HEK293 (cell line): ENCODE measurements at regions not wholly inside any gene's neighbourhood (a gene's known extent, or its start where the extent isn't known, plus 50 kb on each side); places are given as distances from the start of the nearest gene placed in this dataset.

Source experiments
- CTCF ChIA-PET: fragments of 350-600 bp; formaldehyde crosslinking; extraction: SDS; loops from one replicate; lab custom pipeline; 2021; ENCODE audit warnings: antibody characterized with exemption; lab: Yijun Ruan, JAX
- POLR2A ChIA-PET: fragments of 300-600 bp; formaldehyde crosslinking; extraction: SDS; loops from one replicate; lab custom pipeline; 2020; ENCODE audit warnings: antibody characterized with exemption, inconsistent platforms; lab: Yijun Ruan, JAX
- H3K27ac ChIP-seq: fragments of 200-500 bp; sonication (Bioruptor generic); 2 replicates; pipeline ENCODE4 v1.5.1; 2014; ENCODE audit warnings: low read depth, low read length, control low read depth, inconsistent platforms; ENCODE audit errors: extremely low read depth
- H3K36me3 ChIP-seq, 2 experiments: fragments of 200-500 bp in 1 of 2; sonication (Bioruptor generic) in 1 of 2; 1 replicate in 1 of 2; 2 replicates in 1 of 2; pipeline ENCODE4 v1.5.1; 2014 to 2017; ENCODE audit warnings: inconsistent platforms in 2 of 2, low read length in 2 of 2; ENCODE audit not compliant: control insufficient read depth in 2 of 2, insufficient read depth in 1 of 2
- H3K4me1 ChIP-seq: fragments of 200-500 bp; sonication (Bioruptor generic); 2 replicates; pipeline ENCODE4 v1.5.1; 2014; ENCODE audit warnings: mild to moderate bottlenecking, low read length, inconsistent platforms; ENCODE audit not compliant: control insufficient read depth, insufficient read depth
- H3K4me3 ChIP-seq: 2 replicates; pipeline ENCODE4 v1.5.1; 2011; ENCODE audit warnings: low read depth, mild to moderate bottlenecking, control low read depth, low read length, moderate library complexity
- H3K9me3 ChIP-seq: fragments of 200-500 bp; sonication (Bioruptor generic); 2 replicates; pipeline ENCODE4 v1.5.1; 2014; ENCODE audit warnings: low read depth, low read length, inconsistent platforms; ENCODE audit not compliant: control insufficient read depth, insufficient read depth
- ATF2 ChIP-seq: fragments of 450-650 bp; formaldehyde crosslinking; IDR thresholded peaks from 2 replicates; pipeline ENCODE4 v1.5.1; 2016; ENCODE audit warnings: missing biosample characterization, missing genetic modification characterization, low read depth
- MYNN ChIP-seq: fragments of 450-650 bp; formaldehyde crosslinking; IDR thresholded peaks from 2 replicates; pipeline ENCODE4 v1.5.1; 2016; ENCODE audit warnings: missing biosample characterization, missing genetic modification characterization, borderline replicate concordance
- PRDM2 ChIP-seq: fragments of 450-650 bp; formaldehyde crosslinking; IDR thresholded peaks from 2 replicates; pipeline ENCODE4 v1.5.1; 2016; ENCODE audit warnings: missing biosample characterization, missing genetic modification characterization, borderline replicate concordance
- SETDB1 ChIP-seq: IDR thresholded peaks from one replicate; pipeline ENCODE4 v1.6.1; 2017; ENCODE audit warnings: mild to moderate bottlenecking, low read length, moderate library complexity, mixed read lengths; ENCODE audit not compliant: insufficient read length
- SP7 ChIP-seq: fragments of 450-650 bp; formaldehyde crosslinking; IDR thresholded peaks from 2 replicates; pipeline ENCODE4 v1.5.1; 2016; ENCODE audit warnings: missing biosample characterization, missing genetic modification characterization
- ZBTB1 ChIP-seq: fragments of 450-650 bp; formaldehyde crosslinking; IDR thresholded peaks from 2 replicates; pipeline ENCODE4 v1.5.1; 2016; ENCODE audit warnings: missing biosample characterization, missing genetic modification characterization
- ZBTB10 ChIP-seq: fragments of 450-650 bp; formaldehyde crosslinking; IDR thresholded peaks from 2 replicates; pipeline ENCODE4 v1.5.1; 2016; ENCODE audit warnings: missing biosample characterization, missing genetic modification characterization
- ZFP37 ChIP-seq: fragments of 450-650 bp; formaldehyde crosslinking; IDR thresholded peaks from 2 replicates; pipeline ENCODE4 v1.5.1; 2016; ENCODE audit warnings: missing biosample characterization, missing genetic modification characterization
- ZNF202 ChIP-seq: fragments of 450-650 bp; formaldehyde crosslinking; IDR thresholded peaks from 2 replicates; pipeline ENCODE4 v1.5.1; 2016; ENCODE audit warnings: missing biosample characterization, missing genetic modification characterization, borderline replicate concordance
- ZNF214 ChIP-seq: fragments of 450-650 bp; formaldehyde crosslinking; IDR thresholded peaks from 2 replicates; pipeline ENCODE4 v1.5.1; 2017; ENCODE audit warnings: missing biosample characterization, mild to moderate bottlenecking, missing genetic modification characterization, borderline replicate concordance
- ZNF24 ChIP-seq: fragments of 450-650 bp; formaldehyde crosslinking; IDR thresholded peaks from 2 replicates; pipeline ENCODE4 v1.5.1; 2016; ENCODE audit warnings: missing biosample characterization, missing genetic modification characterization
- ZNF354C ChIP-seq: fragments of 450-650 bp; formaldehyde crosslinking; IDR thresholded peaks from 2 replicates; pipeline ENCODE4 v1.5.1; 2016; ENCODE audit warnings: missing biosample characterization, missing genetic modification characterization, low read depth, borderline replicate concordance
- ZNF555 ChIP-seq: fragments of 450-650 bp; formaldehyde crosslinking; conservative IDR thresholded peaks from 2 replicates; pipeline ENCODE4 v1.5.1; 2017; ENCODE audit warnings: missing biosample characterization, mild to moderate bottlenecking, missing genetic modification characterization, inconsistent platforms
- ZNF561 ChIP-seq: fragments of 450-650 bp; IDR thresholded peaks from 2 replicates; pipeline ENCODE4 v1.5.1; 2018; ENCODE audit warnings: missing biosample characterization, missing genetic modification characterization, borderline replicate concordance
- ZNF580 ChIP-seq: fragments of 450-650 bp; formaldehyde crosslinking; IDR thresholded peaks from 2 replicates; pipeline ENCODE4 v1.5.1; 2016; ENCODE audit warnings: missing biosample characterization, missing genetic modification characterization
- ZNF707 ChIP-seq: fragments of 450-650 bp; formaldehyde crosslinking; IDR thresholded peaks from 2 replicates; pipeline ENCODE4 v1.5.1; 2016; ENCODE audit warnings: missing biosample characterization, missing genetic modification characterization
- ZNF76 ChIP-seq: fragments of 450-650 bp; formaldehyde crosslinking; IDR thresholded peaks from 2 replicates; pipeline ENCODE4; 2016; ENCODE audit warnings: low read depth, missing biosample characterization, missing genetic modification characterization, borderline replicate concordance
- ZNF830 ChIP-seq: fragments of 450-650 bp; IDR thresholded peaks from 2 replicates; pipeline ENCODE4 v1.5.0; 2018; ENCODE audit warnings: missing biosample characterization, missing genetic modification characterization, low read depth, mild to moderate bottlenecking, moderate library complexity

GRCh38 chr10:130914367-130914766, 397.2 kb downstream of the TCERG1L start:
- Histone ChIP-seq H3K4me1 (no peaks in the 10 kb centered on the region), H3K36me3 (no peaks in the 10 kb centered on the region), H3K4me3 (no peak overlapping the region), H3K9me3 (no peaks in the 10 kb centered on the region), H3K27ac (no peak overlapping the region)
- TF ChIP-seq ZBTB10 (tag by site-specific recombination) (no peak), ZNF561 (no peak), ZNF24 (no peak), ZNF707 (tag by site-specific recombination) (no peak), SP7 (tag by site-specific recombination) (no peak), ZBTB1 (no peak), SETDB1 (no peak), ZNF555 (tag by site-specific recombination) (no peak), ZNF580 (tag by site-specific recombination) (no peak), PRDM2 (tag by site-specific recombination) (no peak), ZNF830 (tag by site-specific recombination) (no peak), ATF2 (tag by site-specific recombination) (no peak), ZNF202 (tag by site-specific recombination) (no peak), ZNF354C (tag by site-specific recombination) (no peak), MYNN (tag by site-specific recombination) (no peak), ZNF214 (no peak), ZNF76 (no peak), ZFP37 (tag by site-specific recombination) (no peak)
- CTCF ChIA-PET: no interaction called here
- POLR2A ChIA-PET: no interaction called here
